ENCODE measurements at regions not wholly inside any gene's neighbourhood (a gene's known extent, or its start where the extent isn't known, plus 50 kb on each side); places are given as distances from the start of the nearest gene placed in this dataset.
A peak's percentile ranks its signal among the peaks of the same experiment; 100 is the strongest.
"Not testable (repeated sequence)": the region's sequence is repeated elsewhere in the genome, so short reads cannot be mapped to it uniquely, and the experiment has no call there.

GRCh38 chr4:149056615-149057014 is 614.4 kb upstream of the NR3C2 start:
- H3K4me1 ChIP-seq (ENCODE audit: control insufficient read depth, insufficient read depth, low read length): no peaks in the 10 kb centered on the region
- no peak overlapping the region for H3K27ac ChIP-seq (ENCODE audit: low read length)
- WGBS (ENCODE audit: insufficient coverage, insufficient read length): no CpG with 5 or more reads among the region's 2 CpGs
- DNase-seq (ENCODE audit: low read depth, low spot score): no peak
- no peak overlapping the region for H3K4me3 ChIP-seq (ENCODE audit: low read length)
- no peaks in the 10 kb centered on the region for H3K36me3 ChIP-seq (ENCODE audit: control insufficient read depth, insufficient read depth, low read length)
- no peaks in the 10 kb centered on the region for H3K9me3 ChIP-seq (ENCODE audit: control insufficient read depth, insufficient read depth, low read length)
- H3K27me3 ChIP-seq (ENCODE audit: control insufficient read depth, insufficient read depth, low read length): no peaks in the 10 kb centered on the region

GRCh38 chr4:149055624-149056023 is 613.4 kb upstream of the NR3C2 start:
- no peaks in the 10 kb centered on the region for H3K36me3 ChIP-seq (ENCODE audit: control insufficient read depth, insufficient read depth, low read length)
- H3K4me1 ChIP-seq (ENCODE audit: control insufficient read depth, insufficient read depth, low read length): no peaks in the 10 kb centered on the region
- H3K27ac ChIP-seq (ENCODE audit: low read length): no peak overlapping the region
- no CpG with 5 or more reads among the region's 1 CpG for WGBS (ENCODE audit: insufficient coverage, insufficient read length)
- DNase-seq (ENCODE audit: low read depth, low spot score): no peak
- H3K9me3 ChIP-seq (ENCODE audit: control insufficient read depth, insufficient read depth, low read length): no peaks in the 10 kb centered on the region
- no peaks in the 10 kb centered on the region for H3K27me3 ChIP-seq (ENCODE audit: control insufficient read depth, insufficient read depth, low read length)
- no peak overlapping the region for H3K4me3 ChIP-seq (ENCODE audit: low read length)

- Histone ChIP-seq H3K36me3 (ENCODE audit: control insufficient read depth, insufficient read depth, low read length) (no peaks in the 10 kb centered on the region), H3K4me3 (ENCODE audit: low read length) (no peak overlapping the region), H3K27ac (ENCODE audit: low read length) (no peak overlapping the region), H3K27me3 (ENCODE audit: control insufficient read depth, insufficient read depth, low read length) (no peaks in the 10 kb centered on the region), H3K4me1 (ENCODE audit: control insufficient read depth, insufficient read depth, low read length) (no peaks in the 10 kb centered on the region), H3K9me3 (ENCODE audit: control insufficient read depth, insufficient read depth, low read length) (no peaks in the 10 kb centered on the region)
- no CpG with 5 or more reads among the region's 5 CpGs for WGBS (ENCODE audit: insufficient coverage, insufficient read length)
- DNase-seq (ENCODE audit: low read depth, low spot score): no peak
Observed at GRCh38 chr4:149050840-149051239, 608.6 kb upstream of the NR3C2 start.

GRCh38 chr4:149048451-149049143 is 606.4 kb upstream of the NR3C2 start:
- no peak for DNase-seq (ENCODE audit: low read depth, low spot score)
- Histone ChIP-seq H3K9me3 (ENCODE audit: control insufficient read depth, insufficient read depth, low read length) (no peaks in the 10 kb centered on the region), H3K36me3 (ENCODE audit: control insufficient read depth, insufficient read depth, low read length) (no peaks in the 10 kb centered on the region), H3K27me3 (ENCODE audit: control insufficient read depth, insufficient read depth, low read length) (no peaks in the 10 kb centered on the region), H3K4me3 (ENCODE audit: low read length) (no peak overlapping the region), H3K27ac (ENCODE audit: low read length) (no peak overlapping the region), H3K4me1 (ENCODE audit: control insufficient read depth, insufficient read depth, low read length) (no peaks in the 10 kb centered on the region)
- no CpG with 5 or more reads among the region's 3 CpGs for WGBS (ENCODE audit: insufficient coverage, insufficient read length)

GRCh38 chr4:149047368-149047767 is 605.2 kb upstream of the NR3C2 start:
- H3K4me3 ChIP-seq (ENCODE audit: low read length): no peak overlapping the region
- H3K27me3 ChIP-seq (ENCODE audit: control insufficient read depth, insufficient read depth, low read length): no peaks in the 10 kb centered on the region
- no peaks in the 10 kb centered on the region for H3K36me3 ChIP-seq (ENCODE audit: control insufficient read depth, insufficient read depth, low read length)
- DNase-seq (ENCODE audit: low read depth, low spot score): no peak
- no peaks in the 10 kb centered on the region for H3K9me3 ChIP-seq (ENCODE audit: control insufficient read depth, insufficient read depth, low read length)
- H3K4me1 ChIP-seq (ENCODE audit: control insufficient read depth, insufficient read depth, low read length): no peaks in the 10 kb centered on the region
- WGBS (ENCODE audit: insufficient coverage, insufficient read length): no CpG with 5 or more reads among the region's 2 CpGs
- H3K27ac ChIP-seq (ENCODE audit: low read length): no peak overlapping the region

- no peaks in the 10 kb centered on the region for H3K36me3 ChIP-seq (ENCODE audit: control insufficient read depth, insufficient read depth, low read length)
- H3K4me3 ChIP-seq (ENCODE audit: low read length): no peak overlapping the region
- H3K27ac ChIP-seq (ENCODE audit: low read length): no peak overlapping the region
- no peaks in the 10 kb centered on the region for H3K9me3 ChIP-seq (ENCODE audit: control insufficient read depth, insufficient read depth, low read length)
- no peaks in the 10 kb centered on the region for H3K4me1 ChIP-seq (ENCODE audit: control insufficient read depth, insufficient read depth, low read length)
- WGBS (ENCODE audit: insufficient coverage, insufficient read length): no CpG with 5 or more reads among the region's 3 CpGs
- DNase-seq (ENCODE audit: low read depth, low spot score): no peak
- H3K27me3 ChIP-seq (ENCODE audit: control insufficient read depth, insufficient read depth, low read length): no peaks in the 10 kb centered on the region
Observed at GRCh38 chr4:149045731-149046130, 603.5 kb upstream of the NR3C2 start.

- H3K4me1 ChIP-seq (ENCODE audit: control insufficient read depth, insufficient read depth, low read length); H3K4me3 ChIP-seq (ENCODE audit: low read length); H3K27me3 ChIP-seq (ENCODE audit: control insufficient read depth, insufficient read depth, low read length); H3K36me3 ChIP-seq (ENCODE audit: control insufficient read depth, insufficient read depth, low read length); DNase-seq (ENCODE audit: low read depth, low spot score); H3K9me3 ChIP-seq (ENCODE audit: control insufficient read depth, insufficient read depth, low read length); H3K27ac ChIP-seq (ENCODE audit: low read length): not testable (repeated sequence)
- WGBS (ENCODE audit: insufficient coverage, insufficient read length): no CpG with 5 or more reads among the region's 2 CpGs
Observed at GRCh38 chr4:149039786-149040185, 597.6 kb upstream of the NR3C2 start.

GRCh38 chr4:149031399-149031798 is 589.2 kb upstream of the NR3C2 start:
- DNase-seq (ENCODE audit: low read depth, low spot score): peak; percentile 18
- H3K9me3 ChIP-seq (ENCODE audit: control insufficient read depth, insufficient read depth, low read length): no peaks in the 10 kb centered on the region
- H3K27ac ChIP-seq (ENCODE audit: low read length): no peak overlapping the region
- no peaks in the 10 kb centered on the region for H3K36me3 ChIP-seq (ENCODE audit: control insufficient read depth, insufficient read depth, low read length)
- H3K4me3 ChIP-seq (ENCODE audit: low read length): no peak overlapping the region
- no peaks in the 10 kb centered on the region for H3K27me3 ChIP-seq (ENCODE audit: control insufficient read depth, insufficient read depth, low read length)
- no peaks in the 10 kb centered on the region for H3K4me1 ChIP-seq (ENCODE audit: control insufficient read depth, insufficient read depth, low read length)

GRCh38 chr4:149029056-149029651 is 586.9 kb upstream of the NR3C2 start:
- no CpG with 5 or more reads among the region's 4 CpGs for WGBS (ENCODE audit: insufficient coverage, insufficient read length)
- Histone ChIP-seq H3K27ac (ENCODE audit: low read length) (no peak overlapping the region), H3K4me3 (ENCODE audit: low read length) (no peak overlapping the region), H3K36me3 (ENCODE audit: control insufficient read depth, insufficient read depth, low read length) (no peaks in the 10 kb centered on the region), H3K27me3 (ENCODE audit: control insufficient read depth, insufficient read depth, low read length) (no peaks in the 10 kb centered on the region), H3K9me3 (ENCODE audit: control insufficient read depth, insufficient read depth, low read length) (no peaks in the 10 kb centered on the region), H3K4me1 (ENCODE audit: control insufficient read depth, insufficient read depth, low read length) (no peaks in the 10 kb centered on the region)
- no peak for DNase-seq (ENCODE audit: low read depth, low spot score)

GRCh38 chr4:149026696-149027095 is 584.5 kb upstream of the NR3C2 start:
- Histone ChIP-seq H3K36me3 (ENCODE audit: control insufficient read depth, insufficient read depth, low read length) (no peaks in the 10 kb centered on the region), H3K9me3 (ENCODE audit: control insufficient read depth, insufficient read depth, low read length) (no peaks in the 10 kb centered on the region), H3K4me3 (ENCODE audit: low read length) (no peak overlapping the region), H3K27me3 (ENCODE audit: control insufficient read depth, insufficient read depth, low read length) (no peaks in the 10 kb centered on the region), H3K4me1 (ENCODE audit: control insufficient read depth, insufficient read depth, low read length) (no peaks in the 10 kb centered on the region), H3K27ac (ENCODE audit: low read length) (no peak overlapping the region)
- no CpG with 5 or more reads among the region's 2 CpGs for WGBS (ENCODE audit: insufficient coverage, insufficient read length)
- no peak for DNase-seq (ENCODE audit: low read depth, low spot score)

Data from iPS DF 6.9 (cell line).